GM12874 (cell line): ENCODE measurements at regions not wholly inside any gene's neighbourhood (a gene's known extent, or its start where the extent isn't known, plus 50 kb on each side); places are given as distances from the start of the nearest gene placed in this dataset.

ENCODE experiments used
- TF ChIP-seq, protein P1 (sequence below): IDR thresholded peaks from 2 replicates; pipeline ENCODE4 v1.5.1; 2011; ENCODE audit warnings: low read depth, mild to moderate bottlenecking, control low read depth, low read length, moderate library complexity; ENCODE audit not compliant: insufficient read depth

- TF ChIP-seq, protein P1, sequence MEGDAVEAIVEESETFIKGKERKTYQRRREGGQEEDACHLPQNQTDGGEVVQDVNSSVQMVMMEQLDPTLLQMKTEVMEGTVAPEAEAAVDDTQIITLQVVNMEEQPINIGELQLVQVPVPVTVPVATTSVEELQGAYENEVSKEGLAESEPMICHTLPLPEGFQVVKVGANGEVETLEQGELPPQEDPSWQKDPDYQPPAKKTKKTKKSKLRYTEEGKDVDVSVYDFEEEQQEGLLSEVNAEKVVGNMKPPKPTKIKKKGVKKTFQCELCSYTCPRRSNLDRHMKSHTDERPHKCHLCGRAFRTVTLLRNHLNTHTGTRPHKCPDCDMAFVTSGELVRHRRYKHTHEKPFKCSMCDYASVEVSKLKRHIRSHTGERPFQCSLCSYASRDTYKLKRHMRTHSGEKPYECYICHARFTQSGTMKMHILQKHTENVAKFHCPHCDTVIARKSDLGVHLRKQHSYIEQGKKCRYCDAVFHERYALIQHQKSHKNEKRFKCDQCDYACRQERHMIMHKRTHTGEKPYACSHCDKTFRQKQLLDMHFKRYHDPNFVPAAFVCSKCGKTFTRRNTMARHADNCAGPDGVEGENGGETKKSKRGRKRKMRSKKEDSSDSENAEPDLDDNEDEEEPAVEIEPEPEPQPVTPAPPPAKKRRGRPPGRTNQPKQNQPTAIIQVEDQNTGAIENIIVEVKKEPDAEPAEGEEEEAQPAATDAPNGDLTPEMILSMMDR = no peak
Measured at GRCh38 chr18:77960791-77961410, 711.3 kb downstream of the GALR1 start.

DNA sequence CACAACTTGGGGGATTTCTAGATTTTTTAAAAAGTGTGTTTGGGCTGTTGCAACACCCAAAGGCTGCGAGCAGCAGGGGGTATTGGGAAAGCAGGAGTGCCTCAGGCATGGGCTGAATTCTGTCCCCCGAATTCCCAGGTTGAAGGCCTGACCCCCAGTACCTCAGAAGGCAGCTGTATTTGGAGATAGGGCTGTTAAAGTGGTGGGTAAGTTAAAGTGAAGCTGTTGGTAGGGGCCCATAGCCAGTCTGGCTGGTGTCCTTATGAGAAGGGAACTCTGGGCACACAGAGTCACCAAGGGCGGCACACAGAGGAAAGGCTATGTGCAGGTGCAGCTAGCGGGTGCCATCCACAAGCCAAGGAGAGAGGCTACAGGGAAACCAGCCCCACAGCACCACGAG is 717.4 kb downstream of the GALR1 start:
- TF ChIP-seq, protein P1 = no peak

DNA sequence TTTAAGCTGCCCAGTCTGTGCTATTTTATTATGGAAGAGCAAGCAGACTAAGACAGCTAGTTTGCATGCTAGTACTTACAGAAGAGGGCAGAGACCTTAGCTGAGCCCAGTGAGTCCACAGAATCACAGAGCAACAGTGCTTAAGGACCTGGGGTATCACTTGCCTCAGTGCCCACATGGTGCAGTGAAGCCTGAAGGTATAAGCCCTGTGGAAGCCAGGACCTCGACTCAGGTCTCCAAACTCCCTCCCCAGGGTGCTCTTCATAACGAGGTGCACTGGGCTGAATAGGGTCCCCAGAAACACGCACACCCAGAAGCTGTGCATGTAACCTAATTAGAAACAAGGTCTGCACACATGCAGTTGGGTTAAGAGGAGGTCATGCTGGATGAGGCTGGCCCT is 718.1 kb downstream of the GALR1 start:
- TF ChIP-seq, protein P1 = no peak

GRCh38 chr18:77969972-77970371 is 720.3 kb downstream of the GALR1 start:
- TF ChIP-seq, protein P1 = no peak

DNA sequence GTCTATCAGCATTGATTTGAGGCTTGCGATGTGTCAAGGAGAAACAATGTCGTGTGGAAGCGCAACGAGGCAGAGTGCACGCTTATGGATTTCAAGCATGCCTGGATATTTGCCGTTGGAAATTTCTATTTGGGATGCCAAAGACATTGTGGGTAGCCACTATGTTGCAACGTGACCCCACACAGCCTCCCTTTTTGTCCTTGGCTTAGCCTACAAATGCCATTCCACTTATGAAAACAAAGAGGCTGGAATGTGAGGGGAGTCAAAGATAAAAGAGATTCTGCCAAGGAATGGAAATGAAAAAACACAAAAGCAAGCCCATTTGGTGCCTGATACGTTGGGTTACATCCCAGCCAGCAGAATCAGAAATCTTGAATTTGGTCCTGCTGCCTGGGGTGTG is 721.2 kb downstream of the GALR1 start:
- TF ChIP-seq, protein P1 = no peak

- TF ChIP-seq, protein P1 = no peak
Measured at GRCh38 chr18:77973745-77974144, 724.1 kb downstream of the GALR1 start.

DNA sequence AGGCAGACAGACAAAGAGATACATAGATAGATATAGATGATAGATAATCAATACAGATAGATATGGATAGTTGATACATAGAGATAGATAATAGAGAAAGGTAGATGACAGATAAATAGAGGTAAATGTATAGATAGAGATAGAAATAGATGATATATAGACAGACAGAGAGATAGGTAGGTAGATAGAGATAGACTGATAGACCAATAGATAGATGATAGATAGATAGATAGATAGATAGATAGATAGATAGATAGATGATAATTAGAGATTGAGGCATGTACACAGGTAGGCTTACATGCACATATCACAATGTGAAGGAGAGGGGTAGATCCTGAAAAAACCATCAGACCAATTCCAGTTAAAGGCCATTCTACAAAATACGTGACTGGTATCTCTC is 724.7 kb downstream of the GALR1 start:
- TF ChIP-seq, protein P1 = no peak
